Left colon (tissue), 2 donors: ENCODE measurements at regions not wholly inside any gene's neighbourhood (a gene's known extent, or its start where the extent isn't known, plus 50 kb on each side); places are given as distances from the start of the nearest gene placed in this dataset.
"Not testable (repeated sequence)": the region's sequence is repeated elsewhere in the genome, so short reads cannot be mapped to it uniquely, and the experiment has no call there.

ENCODE experiments used
- ATAC-seq: fragments of 200-7000 bp; cut with Tn5 transposase; one replicate; pipeline ENCODE4 v1.9.1; 2020; ENCODE audit warnings: mild to moderate bottlenecking, moderate library complexity
- DNase-seq, 2 donors: peaks; one replicate each; pipeline ENCODE4 v3.0.0-alpha.2; 2020
- intact Hi-C, 2 donors: fragments of 100-400 bp; cut with DNase I in 1 of 2; cut with micrococcal nuclease in 1 of 2; formaldehyde crosslinking; loops; one replicate each; pipeline versions ENCODE4 v1.11.2 to v1.14.0; 2022; cut with DNase I, micrococcal nuclease
- donor health status: DM: no; HTN: no; CAD: no.
- donor health status: DM: yes; HTN: yes; CAD: no.

DNA sequence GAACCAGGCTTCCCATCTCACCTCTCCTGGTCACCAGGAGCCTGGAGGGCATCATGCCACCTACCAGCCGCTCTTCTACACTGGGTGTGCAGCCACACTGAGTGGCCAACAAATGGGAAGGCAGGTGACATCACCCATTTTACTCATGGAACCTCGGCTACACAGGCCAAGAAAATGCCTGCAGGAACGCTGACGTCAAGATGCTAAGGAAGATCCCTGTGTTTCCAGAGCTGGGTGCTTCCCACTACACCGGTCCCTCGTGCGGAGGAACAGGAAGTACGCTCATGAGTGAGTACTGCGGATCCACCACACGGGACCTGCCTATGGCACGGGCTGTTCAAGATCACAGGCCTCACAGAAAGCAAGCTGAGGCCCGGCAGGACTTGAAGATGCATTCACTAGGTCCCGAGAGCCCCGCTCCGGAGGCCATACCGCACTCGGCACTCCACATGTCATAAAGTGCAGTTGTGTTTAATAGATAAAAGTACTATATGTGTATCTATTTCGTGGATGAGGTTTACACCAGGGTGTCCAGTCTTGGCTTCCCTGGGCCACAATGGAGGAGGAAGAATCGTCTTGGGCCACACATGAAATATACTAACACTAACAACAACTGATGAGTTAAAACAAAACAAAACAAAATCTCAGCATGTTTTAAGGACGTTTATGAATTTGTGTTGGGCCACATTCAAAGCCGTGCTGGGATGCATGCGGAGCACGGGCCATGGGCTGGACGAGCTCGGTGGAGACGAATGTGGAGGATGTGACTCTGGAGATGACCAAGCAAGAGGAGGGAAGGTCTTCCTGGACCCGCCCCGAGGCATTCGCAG, 257.9 kb downstream of the THBS2 start:
- intact Hi-C loops: no loop called here
- DNase-seq (no peak), ATAC-seq (no peak)

DNA sequence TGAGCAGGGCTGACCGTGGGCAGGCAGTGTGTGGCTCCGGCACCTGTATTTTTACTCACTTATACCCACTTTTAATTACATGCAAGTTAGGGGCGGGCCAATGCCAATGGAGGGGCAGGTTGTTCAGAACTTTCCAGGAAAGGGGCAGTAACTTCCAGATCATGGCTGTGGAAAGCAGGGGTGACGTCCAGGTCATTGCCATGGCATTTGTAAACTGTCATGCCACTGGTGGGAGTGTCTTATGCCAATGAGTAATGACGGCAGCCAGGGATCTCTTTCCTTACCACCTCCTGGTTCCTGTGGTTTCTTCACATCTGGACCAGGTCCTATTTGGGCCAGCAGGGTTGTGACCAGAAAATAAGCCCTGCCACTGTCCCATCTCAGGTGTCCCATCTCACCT, 258.7 kb downstream of the THBS2 start:
- intact Hi-C loops: no loop called here
- ATAC-seq: no peak
- no peak for DNase-seq

DNA sequence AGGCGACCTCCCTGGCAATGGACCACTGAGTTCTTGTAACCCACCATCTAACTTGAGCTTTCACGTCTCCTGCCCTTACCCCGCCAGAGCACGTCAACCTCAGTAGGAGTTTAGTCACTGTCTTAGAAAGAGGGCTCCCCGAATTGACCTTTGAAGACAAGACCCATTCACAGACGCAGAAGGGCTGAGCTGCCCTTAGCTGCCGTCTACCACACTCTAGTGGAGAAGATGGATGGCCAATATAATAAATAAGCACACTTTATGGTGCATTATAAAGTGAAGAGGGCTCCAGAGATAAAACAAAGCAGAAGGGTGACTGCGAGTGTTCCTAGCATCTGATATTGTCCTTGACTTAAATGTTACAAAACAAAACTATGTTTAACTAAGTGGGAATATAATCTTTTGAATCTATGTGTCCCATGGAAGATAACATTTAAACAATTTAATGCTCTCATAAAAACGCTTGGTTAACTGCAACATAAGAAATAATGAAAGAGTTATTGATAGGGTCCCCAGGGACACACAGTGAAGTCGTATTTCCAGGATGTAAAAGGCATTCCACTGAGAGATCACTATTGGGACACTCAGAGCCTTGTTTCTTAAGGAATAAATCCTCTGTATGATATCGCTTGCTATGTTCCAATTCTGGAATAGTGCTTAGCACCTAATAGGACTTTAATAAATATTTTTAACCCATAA, 261.1 kb downstream of the THBS2 start:
- intact Hi-C loops: no loop called here

DNA sequence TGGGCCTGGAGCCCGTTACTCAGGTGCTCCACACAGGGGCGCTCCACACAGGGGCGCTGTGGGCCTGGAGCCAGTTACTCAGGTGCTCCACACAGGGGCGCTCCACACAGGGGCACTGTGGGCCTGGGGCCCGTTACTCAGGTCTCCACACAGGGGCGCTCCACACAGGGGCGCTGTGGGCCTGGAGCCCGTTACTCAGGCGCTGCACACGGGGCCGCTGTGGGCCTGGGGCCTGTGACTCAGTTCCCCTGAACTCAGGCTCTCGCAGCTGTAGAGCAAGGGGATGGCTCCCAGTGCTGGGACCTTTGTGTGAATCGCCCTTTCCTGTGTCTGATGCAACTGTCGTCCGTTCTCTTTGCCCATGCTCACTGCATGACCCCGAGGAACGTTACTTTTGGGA, 262.0 kb downstream of the THBS2 start:
- ATAC-seq, DNase-seq, intact Hi-C loops: not testable (repeated sequence)

More for the DNA sequence above, 261.1 kb downstream of the THBS2 start:
- ATAC-seq (no peak), DNase-seq (no peak)

DNA sequence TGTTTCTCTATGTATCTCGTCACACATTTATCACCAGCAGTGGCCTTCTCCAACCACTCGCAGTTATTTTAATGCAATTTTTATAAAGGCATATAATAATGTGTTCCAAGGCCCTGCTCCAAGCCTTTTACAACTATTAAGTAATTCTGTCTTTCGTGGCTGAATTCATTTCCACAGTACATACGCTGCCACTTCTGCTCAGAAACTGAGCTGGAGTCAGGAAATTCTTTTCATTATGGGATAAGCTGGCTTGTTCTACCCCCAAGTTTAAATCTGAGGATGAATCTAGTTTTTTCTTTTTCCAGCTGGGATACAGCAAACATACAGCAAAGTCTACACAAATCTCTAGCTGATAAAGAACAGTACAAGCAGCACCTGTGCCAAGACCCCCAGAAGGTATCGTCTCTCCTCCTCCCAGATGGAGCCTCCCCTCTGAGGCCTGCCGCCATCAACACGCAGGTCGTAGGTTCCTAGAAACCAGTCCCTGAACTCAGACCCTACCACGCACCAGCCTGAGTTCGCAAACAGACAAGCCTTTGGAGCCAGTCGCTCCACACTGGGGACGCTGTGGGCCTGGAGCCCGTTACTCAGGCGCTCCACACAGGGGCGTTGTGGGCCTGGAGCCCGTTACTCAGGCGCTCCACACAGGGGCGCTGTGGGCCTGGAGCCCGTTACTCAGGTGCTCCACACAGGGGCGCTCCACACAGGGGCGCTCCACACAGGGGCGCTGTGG, 263.5 kb downstream of the THBS2 start:
- DNase-seq (no peak), ATAC-seq (no peak)
- intact Hi-C loops: no loop called here

DNA sequence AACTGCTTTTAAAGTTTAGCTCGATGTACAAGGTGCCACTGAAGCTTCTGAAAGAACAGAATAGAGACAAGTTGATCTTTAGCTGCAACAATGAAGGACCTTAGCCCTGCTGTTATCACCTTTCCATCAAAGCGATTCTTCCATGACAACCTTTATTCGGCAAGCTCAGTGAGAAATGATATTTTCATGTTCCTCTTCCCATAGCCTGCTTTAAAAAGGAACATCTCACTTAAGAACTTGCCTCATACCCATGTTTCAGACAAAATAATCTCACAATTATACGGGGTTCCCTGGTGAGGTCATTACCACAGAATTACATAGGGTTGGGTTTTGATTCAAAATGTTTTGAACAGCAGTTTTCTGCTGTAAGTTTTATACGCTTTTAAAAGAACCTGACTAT, 264.2 kb downstream of the THBS2 start:
- ATAC-seq (no peak), DNase-seq (no peak)
- intact Hi-C loops: no loop called here

DNA sequence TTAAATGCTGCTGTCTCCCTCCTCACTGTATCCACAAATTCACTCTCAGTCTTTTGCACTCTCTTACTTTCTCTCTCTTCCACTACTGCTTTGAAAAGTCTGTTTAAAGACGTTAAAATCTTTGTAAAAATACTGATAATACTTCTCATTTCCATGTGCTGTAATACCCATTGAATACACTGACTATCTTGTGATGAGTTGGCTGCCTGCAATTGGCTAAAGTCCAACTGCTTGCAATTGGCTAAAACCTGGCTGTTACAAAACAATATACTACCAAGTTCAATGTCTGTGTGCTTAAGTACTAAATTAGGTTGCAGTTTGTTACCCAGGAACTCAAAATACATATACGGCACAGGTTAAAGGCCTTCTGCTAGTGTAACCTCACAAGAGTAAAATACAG, 264.8 kb downstream of the THBS2 start:
- intact Hi-C loops: no loop called here
- DNase-seq (no peak), ATAC-seq (no peak)

DNA sequence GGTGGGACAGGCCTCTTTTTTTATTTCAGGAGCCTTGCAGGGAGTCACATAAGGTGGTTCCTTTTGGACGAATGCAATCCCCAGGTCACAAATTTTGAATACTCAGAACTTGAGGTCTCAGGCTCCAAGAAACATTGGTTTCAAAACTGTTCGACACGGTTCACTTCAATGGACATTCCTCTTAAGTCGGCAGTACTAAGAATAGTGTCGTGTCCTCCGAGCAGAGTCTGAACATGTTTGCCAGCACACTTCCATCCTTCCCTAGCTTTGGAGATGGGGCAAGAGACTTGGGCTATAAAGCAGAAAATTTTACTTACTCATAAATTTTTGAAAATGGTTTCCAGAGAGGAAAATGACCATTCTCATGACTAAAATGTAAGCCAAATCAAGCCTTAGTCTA, 265.4 kb downstream of the THBS2 start:
- intact Hi-C loops: no loop called here
- ATAC-seq: no peak
- DNase-seq: no peak

DNA sequence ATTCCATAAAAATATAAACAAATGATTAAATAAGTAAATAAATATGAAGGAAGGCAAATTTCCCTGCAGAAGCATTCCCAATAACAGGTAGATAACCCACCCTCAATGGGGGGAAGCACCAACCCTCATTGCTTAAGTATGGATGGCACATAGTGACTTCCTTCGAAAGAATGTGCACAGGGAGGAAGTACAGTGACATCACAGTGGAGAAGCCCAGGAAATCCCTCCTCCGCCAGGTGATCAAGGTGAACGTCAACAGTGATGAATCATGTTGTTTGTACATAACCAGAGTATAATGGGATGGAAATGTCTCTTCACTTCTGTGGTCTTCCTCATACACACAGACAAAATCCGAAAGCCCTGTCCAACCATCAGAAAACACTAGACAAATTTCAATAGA, 267.9 kb downstream of the THBS2 start:
- DNase-seq (no peak), ATAC-seq (no peak)
- intact Hi-C loops: no loop called here

DNA sequence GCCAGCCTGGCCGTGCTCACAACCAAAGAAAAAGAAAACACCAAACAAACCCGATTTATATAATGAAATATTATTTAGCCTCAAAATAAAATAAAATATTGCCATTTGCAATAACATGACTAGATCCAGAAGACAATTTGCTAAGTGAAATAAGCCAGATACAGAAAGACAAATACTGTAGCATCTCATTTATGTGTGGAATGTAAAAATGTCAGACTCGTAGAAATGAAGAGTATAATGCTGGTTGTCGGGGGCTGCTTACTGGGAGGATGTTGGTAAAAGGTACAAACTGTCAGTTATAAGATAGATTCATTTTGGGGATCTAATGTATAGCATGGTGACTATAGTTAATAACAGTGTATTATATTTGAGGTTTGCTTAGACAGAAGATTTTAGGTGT, 269.7 kb downstream of the THBS2 start:
- intact Hi-C loops: no loop called here
- DNase-seq (no peak), ATAC-seq (no peak)

DNA sequence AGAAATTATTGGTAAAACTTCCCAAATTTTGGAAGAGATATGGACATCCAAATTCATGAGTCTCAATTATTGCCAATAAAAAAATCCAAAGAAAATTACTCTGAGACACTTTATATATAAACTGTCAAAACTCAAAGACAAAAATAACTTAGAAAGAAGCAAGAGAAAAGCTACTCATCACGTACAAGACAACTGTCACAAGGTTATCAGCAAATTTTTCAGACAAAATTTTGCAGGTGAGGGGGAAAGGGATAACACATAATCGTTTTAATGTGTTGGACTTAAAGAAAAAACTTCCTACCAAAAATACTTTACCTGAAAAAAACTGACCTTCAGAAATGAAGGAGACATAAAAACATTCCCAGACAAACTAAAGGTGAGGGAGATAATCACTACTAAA, 272.5 kb downstream of the THBS2 start:
- no peak for ATAC-seq
- intact Hi-C loops: no loop called here
- no peak for DNase-seq

DNA sequence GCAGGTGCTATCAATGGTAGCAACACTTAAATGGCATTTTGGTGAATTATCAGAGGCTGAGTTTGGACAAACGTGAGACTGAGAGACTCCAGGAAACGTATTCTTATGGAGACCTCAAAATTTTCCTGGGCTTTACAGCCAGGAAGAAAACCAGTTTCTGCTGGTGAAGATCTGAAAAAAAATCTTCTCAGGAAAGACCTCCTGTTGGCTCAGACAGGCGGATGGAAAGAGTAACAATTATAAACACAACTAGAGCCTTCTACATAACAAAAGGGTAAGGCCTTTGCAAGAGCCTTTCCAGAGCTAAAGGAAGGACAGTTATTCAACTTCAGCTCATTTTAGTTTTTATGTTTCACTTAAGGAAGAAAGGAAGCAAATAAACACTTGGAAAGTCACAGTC, 274.4 kb downstream of the THBS2 start:
- intact Hi-C loops: no loop called here
- DNase-seq: no peak
- no peak for ATAC-seq

DNA sequence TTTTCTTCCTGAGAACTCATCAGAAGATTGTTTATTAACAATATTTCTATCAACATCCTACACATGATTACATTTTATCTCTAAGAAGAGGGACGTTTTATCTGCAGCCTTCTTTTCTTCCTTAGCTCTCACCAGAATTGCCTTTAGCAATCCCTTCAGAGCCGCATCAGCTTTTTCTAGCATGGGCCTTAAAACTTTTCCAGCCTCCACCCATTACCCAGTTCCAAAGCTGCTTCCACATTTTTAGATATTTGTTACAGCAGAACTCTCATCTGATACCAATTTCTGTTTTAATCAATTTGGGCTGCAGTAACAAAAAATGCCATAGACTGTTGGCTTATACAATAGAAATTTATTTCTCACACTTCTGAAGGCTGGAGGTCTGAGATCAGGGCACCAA, 281.5 kb downstream of the THBS2 start:
- DNase-seq (no peak), ATAC-seq (no peak)
- intact Hi-C loops: no loop called here

DNA sequence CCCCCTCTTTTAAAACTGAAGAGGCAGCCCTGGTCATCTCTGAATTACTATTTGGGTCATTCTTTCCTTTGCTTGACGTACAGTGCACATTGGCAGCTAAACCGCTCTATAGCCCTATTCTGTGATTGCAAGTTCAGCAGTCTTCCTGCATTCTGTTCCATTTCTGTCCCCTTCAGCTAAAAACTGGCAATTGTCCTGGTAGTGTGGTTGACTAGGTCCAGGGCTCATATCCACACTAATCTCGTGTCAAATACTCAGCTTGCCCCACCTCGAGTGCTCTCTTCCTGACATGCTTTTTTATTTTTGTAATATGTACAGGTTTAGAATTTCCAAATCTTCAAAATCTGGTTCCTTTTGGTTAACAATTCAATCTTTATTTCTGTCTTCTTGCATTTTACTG, 282.1 kb downstream of the THBS2 start:
- intact Hi-C loops: no loop called here

DNA sequence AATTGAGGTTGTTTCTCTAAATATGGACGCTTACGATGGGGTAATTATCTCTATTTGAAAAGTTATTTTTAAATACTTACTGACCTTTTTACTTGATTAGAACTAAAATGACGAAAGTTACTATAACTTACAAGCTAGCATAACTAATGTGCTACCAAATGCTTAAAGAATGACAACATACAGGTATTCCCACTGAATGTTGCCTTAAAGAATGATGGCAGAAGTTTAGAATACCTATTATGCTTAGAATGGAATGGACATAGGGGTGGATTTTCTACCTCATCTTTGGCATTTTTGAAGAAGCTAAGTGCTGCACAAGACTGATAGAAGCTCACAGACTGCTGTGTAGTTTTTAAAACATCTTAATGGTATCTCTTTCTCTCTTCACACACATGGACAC, 284.8 kb downstream of the THBS2 start:
- ATAC-seq: no peak

More for the DNA sequence above, 282.1 kb downstream of the THBS2 start:
- ATAC-seq (no peak), DNase-seq (no peak)

DNA sequence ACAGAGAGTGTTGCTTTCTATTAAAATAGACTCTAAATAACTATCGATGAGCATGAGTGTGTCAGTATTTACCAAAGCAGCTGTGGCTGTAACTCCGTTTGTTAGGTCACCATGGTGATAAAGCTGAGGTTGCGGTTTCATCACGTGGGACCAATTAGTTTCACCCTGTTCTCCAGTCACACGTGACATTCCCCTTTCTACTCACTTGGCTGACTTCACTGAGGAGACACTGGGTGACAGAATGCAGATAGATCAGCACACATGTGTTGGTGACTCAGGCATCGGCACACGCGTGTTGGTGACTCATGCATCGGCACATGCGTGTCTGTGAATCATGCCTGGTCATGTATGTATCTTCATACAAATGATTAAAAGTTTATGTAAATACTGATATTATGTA, 285.4 kb downstream of the THBS2 start:
- DNase-seq (peak; percentile 15 to 59), ATAC-seq (peak; percentile 78)
- intact Hi-C loops: no loop called here

More for the DNA sequence above, 284.8 kb downstream of the THBS2 start:
- intact Hi-C loops: no loop called here
- no peak for DNase-seq

DNA sequence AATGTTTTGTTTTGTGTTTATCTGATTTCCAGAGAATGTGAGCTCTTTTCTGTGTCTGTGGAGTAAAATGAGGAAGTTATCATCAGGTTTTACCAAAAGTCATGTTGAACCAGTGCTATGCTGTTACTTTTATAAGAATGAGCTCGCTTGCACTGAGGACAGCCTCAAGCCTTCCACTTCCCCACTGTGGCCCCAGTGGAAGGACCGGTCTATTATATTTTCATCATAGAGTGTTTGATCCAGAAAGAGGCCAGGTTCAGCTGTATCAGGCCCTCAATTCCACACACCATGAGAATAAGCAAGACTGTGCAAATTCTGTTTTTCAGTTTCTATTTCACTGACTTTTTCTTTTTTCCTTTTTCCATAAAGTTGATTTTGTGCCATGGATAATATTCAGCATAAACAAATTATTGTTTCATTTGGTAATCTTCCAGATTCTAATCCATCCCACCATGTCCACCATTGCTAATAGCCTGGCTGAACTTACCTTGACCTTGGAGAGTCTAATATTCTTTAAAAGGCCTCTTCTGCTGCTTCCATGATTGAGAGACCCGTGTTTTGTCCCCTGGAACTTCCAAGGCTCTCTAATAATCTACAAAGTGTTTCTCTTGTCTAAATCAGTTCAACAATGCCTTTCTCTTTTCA, 286.2 kb downstream of the THBS2 start:
- intact Hi-C loops: no loop called here
- ATAC-seq (no peak), DNase-seq (no peak)

DNA sequence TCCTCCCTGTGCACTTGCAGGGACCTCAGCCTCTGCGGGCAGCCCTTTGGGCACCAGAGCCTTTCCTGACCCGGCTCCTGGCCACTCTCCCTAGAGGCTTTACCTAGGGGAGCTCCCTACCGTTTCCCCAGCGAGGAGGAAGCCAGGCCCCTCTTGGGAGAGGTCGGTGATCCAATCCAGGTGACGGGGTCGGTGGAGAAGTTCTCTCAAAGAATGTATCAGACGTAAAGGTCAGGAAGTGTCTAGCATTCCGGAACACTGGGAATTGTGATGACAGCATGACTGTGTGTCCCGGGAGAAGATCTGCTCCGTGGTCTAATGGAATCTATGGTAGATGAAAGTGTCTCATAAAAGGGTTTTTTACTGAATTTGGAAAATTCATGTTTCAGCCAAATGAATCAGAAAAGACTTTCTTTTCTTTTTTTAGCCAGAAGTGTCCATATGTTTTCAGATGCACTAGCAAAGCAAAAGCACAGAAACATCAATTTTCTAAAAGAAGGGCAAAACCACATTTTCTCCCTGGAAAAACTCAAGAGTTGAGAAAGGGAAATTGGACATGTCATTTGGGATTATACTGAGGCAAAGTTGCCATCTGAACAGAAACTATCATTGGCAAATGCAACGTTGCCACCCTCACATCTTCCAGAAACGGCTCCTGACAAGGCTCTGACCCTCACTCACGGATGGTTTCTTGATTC, 289.4 kb downstream of the THBS2 start:
- intact Hi-C loops: no loop called here
- no peak for DNase-seq
- ATAC-seq: no peak

DNA sequence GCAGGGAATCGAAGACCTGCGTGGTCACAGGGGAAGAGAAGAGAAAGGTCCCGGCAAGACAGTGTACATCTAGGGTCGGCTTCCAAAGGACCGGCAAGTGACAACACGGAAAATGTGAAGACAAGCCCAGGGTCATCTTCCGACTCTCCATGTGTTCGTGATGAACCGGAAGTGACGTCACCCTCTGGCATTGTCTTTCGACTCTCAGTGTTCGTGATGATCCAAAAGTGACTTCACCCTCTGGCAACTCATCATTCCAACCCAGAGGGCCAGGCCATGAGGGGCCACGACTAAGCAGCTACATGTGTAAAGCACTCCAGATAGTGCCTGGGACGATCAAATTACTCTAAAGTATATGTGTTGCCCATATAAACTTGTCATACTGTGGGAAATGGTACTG, 290.8 kb downstream of the THBS2 start:
- ATAC-seq (no peak), DNase-seq (no peak)
- intact Hi-C loops: no loop called here
